SK-N-MC (cell line): ENCODE measurements at regions not wholly inside any gene's neighbourhood (a gene's known extent, or its start where the extent isn't known, plus 50 kb on each side); places are given as distances from the start of the nearest gene placed in this dataset.
A peak's percentile ranks its signal among the peaks of the same experiment; 100 is the strongest.

Experiments
- DNase-seq: peaks from one replicate; pipeline ENCODE4 v3.0.0-alpha.2; 2011; ENCODE audit warnings: low read depth, low spot score
- H3K27ac ChIP-seq: fragments of 200-600 bp; sonication (generic); 2 replicates; pipeline ENCODE4 v1.5.1; 2016; ENCODE audit warnings: mixed run types
- H3K36me3 ChIP-seq: fragments of 200-600 bp; sonication (generic); 2 replicates; pipeline ENCODE4 v1.6.1; 2017; ENCODE audit warnings: antibody characterized with exemption, low read length, mixed read lengths; ENCODE audit not compliant: insufficient read depth
- H3K4me3 ChIP-seq: fragments of 200-600 bp; sonication (generic); 2 replicates; pipeline ENCODE4 v1.5.1; 2016
- H3K9ac ChIP-seq: fragments of 200-600 bp; sonication (generic); 2 replicates; pipeline ENCODE4 v1.8.0; 2017; ENCODE audit warnings: mixed run types, mixed read lengths; ENCODE audit not compliant: insufficient read length
- H3K9me3 ChIP-seq: fragments of 200-600 bp; sonication (generic); 2 replicates; pipeline ENCODE4 v1.6.1; 2017; ENCODE audit warnings: low read depth, mild to moderate bottlenecking, antibody characterized with exemption, low read length, moderate library complexity, mixed read lengths
- EZH2 ChIP-seq: fragments of 200-600 bp; sonication (generic); IDR thresholded peaks from one replicate; pipeline ENCODE4 v1.6.1; 2017; ENCODE audit warnings: antibody characterized with exemption
- FOXP2 ChIP-seq: optimal IDR thresholded peaks from 2 replicates; pipeline ENCODE3; 2011; ENCODE audit warnings: mild to moderate bottlenecking, moderate library complexity; ENCODE audit not compliant: insufficient read depth; ENCODE audit errors: extremely low read length, control extremely low read depth
- POLR2AphosphoS5 ChIP-seq: IDR thresholded peaks from 2 replicates; pipeline ENCODE4 v1.6.1; 2012; ENCODE audit warnings: mild to moderate bottlenecking, low read depth, low read length, borderline replicate concordance

GRCh38 chr20:40056171-40056570, 632.9 kb downstream of the MAFB start:
- Histone ChIP-seq H3K9ac (no peak overlapping the region), H3K27ac (no peak overlapping the region), H3K36me3 (no peaks in the 10 kb centered on the region), H3K4me3 (peak overlapping the region; percentile 30; the same call in 1 of the 2 replicates), H3K9me3 (no peaks in the 10 kb centered on the region)
- no peak for DNase-seq
- TF ChIP-seq EZH2 (no peak), FOXP2 (no peak)

- H3K36me3 ChIP-seq: no peaks in the 10 kb centered on the region
- no peak overlapping the region for H3K9ac ChIP-seq
- H3K4me3 ChIP-seq: peak overlapping the region; percentile 30; the same call in 1 of the 2 replicates
- TF ChIP-seq EZH2: no peak
- TF ChIP-seq POLR2AphosphoS5: no peak
- no peak for TF ChIP-seq FOXP2
- no peak for DNase-seq
- H3K9me3 ChIP-seq: no peaks in the 10 kb centered on the region
- no peak overlapping the region for H3K27ac ChIP-seq
Observed at GRCh38 chr20:40055711-40056110, 633.3 kb downstream of the MAFB start.

- TF ChIP-seq POLR2AphosphoS5: no peak
- Histone ChIP-seq H3K4me3 (no peak overlapping the region), H3K9me3 (no peaks in the 10 kb centered on the region), H3K27ac (no peak overlapping the region), H3K9ac (no peak overlapping the region), H3K36me3 (no peaks in the 10 kb centered on the region)
- DNase-seq: no peak
Observed at GRCh38 chr20:40054311-40054710, 634.7 kb downstream of the MAFB start.

- no peaks in the 10 kb centered on the region for H3K9me3 ChIP-seq
- H3K9ac ChIP-seq: no peak overlapping the region
- no peaks in the 10 kb centered on the region for H3K36me3 ChIP-seq
- TF ChIP-seq POLR2AphosphoS5 (no peak), FOXP2 (no peak), EZH2 (no peak)
- DNase-seq: no peak
- no peak overlapping the region for H3K27ac ChIP-seq
- H3K4me3 ChIP-seq: no peak overlapping the region
Observed at GRCh38 chr20:40050596-40050995, 638.4 kb downstream of the MAFB start.

DNA sequence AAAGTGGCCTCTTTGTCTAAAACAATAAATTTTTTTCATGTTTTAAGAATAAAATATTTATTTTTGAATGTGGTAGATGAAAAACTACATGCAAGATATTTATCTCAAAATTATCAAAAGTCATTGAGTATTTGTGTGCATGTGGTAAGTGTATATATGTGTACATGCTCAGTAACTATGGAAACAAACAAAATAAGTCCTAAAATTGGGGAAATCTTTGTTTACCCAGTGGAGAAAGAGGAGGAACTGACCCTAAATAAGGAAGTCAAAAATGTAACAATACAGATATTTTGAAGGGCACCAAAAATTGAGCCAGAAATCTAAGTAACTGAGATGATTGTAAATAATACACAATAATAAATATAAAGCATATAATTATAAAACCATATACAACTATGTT, 639.2 kb downstream of the MAFB start:
- H3K27ac ChIP-seq: no peak overlapping the region
- no peak overlapping the region for H3K9ac ChIP-seq
- H3K36me3 ChIP-seq: no peaks in the 10 kb centered on the region
- TF ChIP-seq POLR2AphosphoS5 (no peak), EZH2 (no peak), FOXP2 (no peak)
- no peaks in the 10 kb centered on the region for H3K9me3 ChIP-seq
- DNase-seq: no peak
- H3K4me3 ChIP-seq: no peak overlapping the region

DNA sequence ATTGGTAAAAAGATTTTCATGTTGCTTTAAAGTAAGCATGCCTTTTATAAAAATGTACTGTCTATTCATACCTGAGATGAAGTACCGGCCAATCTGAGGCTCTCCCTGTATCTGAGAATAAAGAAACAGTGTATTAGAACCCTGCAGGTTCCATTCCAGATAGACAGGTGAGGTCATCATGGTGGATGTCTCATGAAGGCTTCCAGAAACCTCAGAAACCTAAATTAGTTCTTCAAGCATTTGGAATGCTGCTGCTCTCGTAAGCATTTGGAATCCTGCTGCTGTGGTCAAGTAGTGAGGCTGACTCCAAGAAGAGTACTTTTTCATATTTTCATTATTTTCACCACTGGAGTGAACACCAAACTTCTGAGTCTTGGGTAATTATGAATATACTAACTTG, 642.3 kb downstream of the MAFB start:
- Histone ChIP-seq H3K9me3 (no peaks in the 10 kb centered on the region), H3K36me3 (no peaks in the 10 kb centered on the region), H3K9ac (no peak overlapping the region), H3K27ac (no peak overlapping the region), H3K4me3 (no peak overlapping the region)
- no peak for DNase-seq
- TF ChIP-seq POLR2AphosphoS5 (no peak), FOXP2 (no peak), EZH2 (no peak)

DNA sequence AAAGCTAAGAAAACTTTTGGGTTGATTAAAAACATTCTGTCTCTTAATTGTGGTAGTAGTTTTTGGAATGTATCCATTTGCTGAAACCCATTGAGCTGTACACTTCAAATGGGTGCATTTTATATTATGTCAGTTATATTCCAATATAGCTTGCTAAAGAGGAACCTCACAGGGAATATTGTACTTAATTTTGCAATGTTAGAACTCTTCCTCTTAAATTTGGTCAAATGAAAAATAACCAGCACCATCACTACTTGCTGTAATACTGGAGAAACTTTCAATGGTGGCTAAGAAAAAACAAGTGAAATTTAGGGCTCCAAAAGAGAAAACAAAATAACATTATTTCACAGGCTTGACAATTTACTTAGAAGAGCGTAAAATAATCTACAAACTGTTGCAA, 651.5 kb downstream of the MAFB start:
- Histone ChIP-seq H3K9me3 (no peaks in the 10 kb centered on the region), H3K4me3 (no peak overlapping the region), H3K36me3 (no peaks in the 10 kb centered on the region), H3K27ac (no peak overlapping the region), H3K9ac (no peak overlapping the region)
- no peak for DNase-seq
- TF ChIP-seq POLR2AphosphoS5 (no peak), FOXP2 (no peak), EZH2 (no peak)

- no peak overlapping the region for H3K4me3 ChIP-seq
- no peak for DNase-seq
- H3K9ac ChIP-seq: no peak overlapping the region
- TF ChIP-seq POLR2AphosphoS5 (no peak), FOXP2 (no peak), EZH2 (no peak)
- no peak overlapping the region for H3K27ac ChIP-seq
- H3K9me3 ChIP-seq: no peaks in the 10 kb centered on the region
- no peaks in the 10 kb centered on the region for H3K36me3 ChIP-seq
Observed at GRCh38 chr20:40029589-40029988, 659.4 kb downstream of the MAFB start.

- TF ChIP-seq FOXP2: no peak
- no peak for TF ChIP-seq EZH2
- TF ChIP-seq POLR2AphosphoS5: no peak
- Histone ChIP-seq H3K9me3 (no peaks in the 10 kb centered on the region), H3K4me3 (no peak overlapping the region), H3K27ac (no peak overlapping the region), H3K9ac (no peak overlapping the region), H3K36me3 (no peaks in the 10 kb centered on the region)
- DNase-seq: no peak
Observed at GRCh38 chr20:40019510-40019909, 669.5 kb downstream of the MAFB start.

DNA sequence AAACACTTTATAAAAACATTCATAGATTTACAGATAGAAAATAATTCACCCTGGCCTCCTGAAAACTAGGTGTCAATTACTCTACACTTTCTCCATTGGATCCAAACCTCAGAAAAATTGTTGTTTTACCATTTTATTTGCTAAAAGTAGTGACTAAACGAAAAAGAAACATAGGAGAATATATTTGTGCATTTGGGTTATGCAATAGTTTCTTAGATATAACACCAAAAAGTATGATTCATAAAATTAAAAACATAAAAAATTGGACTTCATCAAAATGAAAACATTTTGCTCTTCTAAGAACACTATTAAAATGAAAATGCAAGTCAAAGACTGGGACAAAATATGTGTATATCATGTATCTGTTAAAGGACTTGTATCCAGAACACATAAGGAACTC, 671.3 kb downstream of the MAFB start:
- Histone ChIP-seq H3K36me3 (no peaks in the 10 kb centered on the region), H3K9ac (no peak overlapping the region), H3K9me3 (no peaks in the 10 kb centered on the region), H3K4me3 (no peak overlapping the region), H3K27ac (no peak overlapping the region)
- TF ChIP-seq POLR2AphosphoS5 (no peak), EZH2 (no peak), FOXP2 (no peak)
- DNase-seq: no peak
